ENCODE measurements at regions not wholly inside any gene's neighbourhood (a gene's known extent, or its start where the extent isn't known, plus 50 kb on each side); places are given as distances from the start of the nearest gene placed in this dataset.

GRCh38 chr7:124550036-124550435, 215.6 kb downstream of the GPR37 start:
- TF ChIP-seq, protein P1, sequence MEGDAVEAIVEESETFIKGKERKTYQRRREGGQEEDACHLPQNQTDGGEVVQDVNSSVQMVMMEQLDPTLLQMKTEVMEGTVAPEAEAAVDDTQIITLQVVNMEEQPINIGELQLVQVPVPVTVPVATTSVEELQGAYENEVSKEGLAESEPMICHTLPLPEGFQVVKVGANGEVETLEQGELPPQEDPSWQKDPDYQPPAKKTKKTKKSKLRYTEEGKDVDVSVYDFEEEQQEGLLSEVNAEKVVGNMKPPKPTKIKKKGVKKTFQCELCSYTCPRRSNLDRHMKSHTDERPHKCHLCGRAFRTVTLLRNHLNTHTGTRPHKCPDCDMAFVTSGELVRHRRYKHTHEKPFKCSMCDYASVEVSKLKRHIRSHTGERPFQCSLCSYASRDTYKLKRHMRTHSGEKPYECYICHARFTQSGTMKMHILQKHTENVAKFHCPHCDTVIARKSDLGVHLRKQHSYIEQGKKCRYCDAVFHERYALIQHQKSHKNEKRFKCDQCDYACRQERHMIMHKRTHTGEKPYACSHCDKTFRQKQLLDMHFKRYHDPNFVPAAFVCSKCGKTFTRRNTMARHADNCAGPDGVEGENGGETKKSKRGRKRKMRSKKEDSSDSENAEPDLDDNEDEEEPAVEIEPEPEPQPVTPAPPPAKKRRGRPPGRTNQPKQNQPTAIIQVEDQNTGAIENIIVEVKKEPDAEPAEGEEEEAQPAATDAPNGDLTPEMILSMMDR (IDR thresholded peaks at IDR 0.05; ENCODE audit: insufficient read depth, low read length, poor library complexity, severe bottlenecking), result no peak
- no peak for TF ChIP-seq EZH2phosphoT487 (conservative IDR thresholded peaks at IDR 0.05; ENCODE audit: low read length)

All from SU-DHL-6 (cell line).